IMR-90 (cell line): ENCODE measurements at regions not wholly inside any gene's neighbourhood (a gene's known extent, or its start where the extent isn't known, plus 50 kb on each side); places are given as distances from the start of the nearest gene placed in this dataset.

Experiments used
- ATAC-seq: fragments of 200-7000 bp; cut with Tn5 transposase; 2 replicates; pipeline ENCODE4 v1.9.1; 2020; ENCODE audit warnings: low read depth, mild to moderate bottlenecking, moderate library complexity
- BruUV-seq: library from RNA; stranded (reverse); fragments of 400-500 nt; replicated peaks from 2 replicates; lab custom pipeline; 2021; lab: Mats Ljungman, UMichigan
- CTCF ChIA-PET: fragments of 300-600 bp; formaldehyde crosslinking; extraction: SDS; loops from one replicate; lab custom pipeline; 2021; ENCODE audit warnings: antibody characterized with exemption; lab: Yijun Ruan, JAX
- POLR2A ChIA-PET: fragments of 300-600 bp; sonication (Branson Sonifier 250); formaldehyde crosslinking; loops from one replicate; lab custom pipeline; 2022; ENCODE audit warnings: antibody characterized with exemption; ENCODE audit not compliant: unreplicated experiment; lab: Charles Lee
- DNase-seq: peaks from one replicate; pipeline ENCODE4 v3.0.0; 2013
- H2AFZ ChIP-seq: replicated peaks from 2 replicates; pipeline ENCODE3; 2013; ENCODE audit warnings: low read length, mild to moderate bottlenecking; ENCODE audit not compliant: poor library complexity
- H2AK5ac ChIP-seq: 2 replicates; pipeline ENCODE4 v1.6.1; 2013; ENCODE audit warnings: low read depth, low read length, inconsistent platforms
- H2AK9ac ChIP-seq: replicated peaks from 2 replicates; pipeline ENCODE3; 2013; ENCODE audit warnings: mild to moderate bottlenecking, low read depth, low read length, moderate library complexity; ENCODE audit not compliant: poor library complexity
- H2BK120ac ChIP-seq: 2 replicates; pipeline ENCODE4 v1.6.1; 2013; ENCODE audit warnings: low read depth, low read length, inconsistent platforms
- H2BK15ac ChIP-seq: 3 replicates; pipeline ENCODE4 v1.6.1; 2013; ENCODE audit warnings: low read depth, low read length, inconsistent platforms
- H2BK20ac ChIP-seq: 2 replicates; pipeline ENCODE4 v1.6.1; 2013; ENCODE audit warnings: low read depth, mild to moderate bottlenecking, inconsistent platforms, low read length, moderate library complexity
- H2BK5ac ChIP-seq: 2 replicates; pipeline ENCODE4 v1.6.1; 2013; ENCODE audit warnings: mild to moderate bottlenecking, low read depth, low read length, inconsistent platforms; ENCODE audit not compliant: poor library complexity, severe bottlenecking
- H3K14ac ChIP-seq: replicated peaks from 2 replicates; pipeline ENCODE4 v1.6.1; 2013; ENCODE audit warnings: low read depth, low read length, inconsistent platforms
- H3K18ac ChIP-seq: 2 replicates; pipeline ENCODE4 v1.6.1; 2013; ENCODE audit warnings: low read depth, low read length, control low read depth
- H3K23ac ChIP-seq: 2 replicates; pipeline ENCODE4 v1.6.1; 2013; ENCODE audit warnings: low read depth, low read length, inconsistent platforms
- H3K27ac ChIP-seq: 2 replicates; pipeline ENCODE4 v1.5.1; 2013; ENCODE audit warnings: mild to moderate bottlenecking, control low read depth, low read length; ENCODE audit not compliant: insufficient read depth
- H3K27me3 ChIP-seq: 2 replicates; pipeline ENCODE4 v1.6.1; 2013; ENCODE audit warnings: low read length; ENCODE audit not compliant: control insufficient read depth, insufficient read depth
- H3K36me3 ChIP-seq: 2 replicates; pipeline ENCODE4 v1.6.1; 2013; ENCODE audit warnings: low read length, mixed read lengths; ENCODE audit not compliant: control insufficient read depth, insufficient read depth
- H3K4ac ChIP-seq: 2 replicates; pipeline ENCODE4 v1.6.1; 2013; ENCODE audit warnings: low read depth, low read length, inconsistent platforms
- H3K4me1 ChIP-seq: 2 replicates; pipeline ENCODE4 v1.6.1; 2013; ENCODE audit warnings: low read length, mixed read lengths; ENCODE audit not compliant: control insufficient read depth, insufficient read depth
- H3K4me2 ChIP-seq: 2 replicates; pipeline ENCODE4 v1.6.1; 2013; ENCODE audit warnings: low read depth, mild to moderate bottlenecking, control low read depth, low read length, moderate library complexity
- H3K4me3 ChIP-seq: 2 replicates; pipeline ENCODE4 v1.5.1; 2013; ENCODE audit warnings: low read depth, mild to moderate bottlenecking, control low read depth, low read length, moderate library complexity; ENCODE audit not compliant: insufficient read depth
- H3K56ac ChIP-seq: 2 replicates; pipeline ENCODE4 v1.6.1; 2013; ENCODE audit warnings: low read length, inconsistent platforms; ENCODE audit not compliant: insufficient read depth; ENCODE audit errors: extremely low read depth
- H3K79me1 ChIP-seq, 2 experiments: 2 replicates each; pipeline ENCODE4 v1.6.1; 2013; ENCODE audit warnings: low read length in 2 of 2, inconsistent platforms in 1 of 2, low read depth in 1 of 2
- H3K9ac ChIP-seq: 2 replicates; pipeline ENCODE4 v1.6.1; 2013; ENCODE audit warnings: low read depth, low read length, control low read depth
- H3K9me1 ChIP-seq: 2 replicates; pipeline ENCODE4 v1.6.1; 2013; ENCODE audit warnings: low read length, inconsistent platforms; ENCODE audit not compliant: insufficient read depth
- H3K9me3 ChIP-seq: 2 replicates; pipeline ENCODE4 v1.6.1; 2013; ENCODE audit warnings: low read length; ENCODE audit not compliant: control insufficient read depth, insufficient read depth
- H4K20me1 ChIP-seq: 2 replicates; pipeline ENCODE4 v1.6.1; 2013; ENCODE audit warnings: low read length, inconsistent platforms; ENCODE audit not compliant: insufficient read depth
- H4K5ac ChIP-seq: 2 replicates; pipeline ENCODE4 v1.6.1; 2013; ENCODE audit warnings: mild to moderate bottlenecking, low read depth, low read length, control low read depth
- H4K8ac ChIP-seq, 2 experiments: 2 replicates each; pipeline ENCODE4 v1.6.1; 2013; ENCODE audit warnings: low read depth in 2 of 2, low read length in 2 of 2, control low read depth in 1 of 2, inconsistent platforms in 1 of 2
- H4K91ac ChIP-seq: 2 replicates; pipeline ENCODE4 v1.6.1; 2013; ENCODE audit warnings: low read depth, low read length, inconsistent platforms; ENCODE audit not compliant: insufficient read depth
- CEBPB ChIP-seq: IDR thresholded peaks from 2 replicates; pipeline ENCODE4 v1.6.1; 2012; ENCODE audit warnings: low read depth, low read length, improper control_type of control experiment
- CHD1 ChIP-seq: IDR thresholded peaks from 2 replicates; pipeline ENCODE4 v1.6.1; 2012; ENCODE audit warnings: low read depth, low read length, improper control_type of control experiment
- CTCF ChIP-seq: conservative IDR thresholded peaks from 2 replicates; pipeline ENCODE4 v1.5.1; 2012; ENCODE audit warnings: mild to moderate bottlenecking, low read depth, low read length, improper control_type of control experiment
- ELK1 ChIP-seq: fragments of 150-350 bp; IDR thresholded peaks from 2 replicates; pipeline ENCODE4 v1.6.1; 2016; ENCODE audit warnings: low read depth, mild to moderate bottlenecking, low read length, moderate library complexity, borderline replicate concordance
- FOS ChIP-seq: fragments of 150-350 bp; IDR thresholded peaks from 2 replicates; pipeline ENCODE4 v1.6.1; 2016; ENCODE audit warnings: low read depth, low read length
- MAFK ChIP-seq: IDR thresholded peaks from 2 replicates; pipeline ENCODE4 v1.6.1; 2012; ENCODE audit warnings: low read depth, low read length, improper control_type of control experiment
- NFE2L2 ChIP-seq: fragments of 150-350 bp; IDR thresholded peaks from 2 replicates; pipeline ENCODE4 v1.6.1; 2016; ENCODE audit warnings: low read depth, mild to moderate bottlenecking, low read length
- POLR2A ChIP-seq: IDR thresholded peaks from 2 replicates; pipeline ENCODE4 v1.6.1; 2012; ENCODE audit warnings: mild to moderate bottlenecking, low read depth, low read length
- RCOR1 ChIP-seq: IDR thresholded peaks from 2 replicates; pipeline ENCODE4 v1.6.1; 2012; ENCODE audit warnings: mild to moderate bottlenecking, low read length, improper control_type of control experiment; ENCODE audit not compliant: insufficient replicate concordance
- RFX5 ChIP-seq: IDR thresholded peaks from 2 replicates; pipeline ENCODE4 v1.8.0; 2012; ENCODE audit warnings: low read depth, mild to moderate bottlenecking, low read length, moderate library complexity
- USF2 ChIP-seq: fragments of 150-350 bp; IDR thresholded peaks from 2 replicates; pipeline ENCODE4 v1.6.1; 2017; ENCODE audit warnings: mild to moderate bottlenecking, antibody characterized with exemption, low read length, low read depth
- WGBS, 2 experiments: methylation state at CpG; one replicate each; pipeline versions ENCODE4 v1.1.5 to v1.1.7; 2013; ENCODE audit warnings: missing lambda C conversion rate in 2 of 2; ENCODE audit not compliant: insufficient read length in 1 of 2; ENCODE audit errors: extremely low coverage in 2 of 2; 5-methylcytosine and 5-hydroxymethylcytosine counted together
- dilution Hi-C: fragments of 300-500 bp; cut with HindIII; formaldehyde crosslinking; loops from one replicate; pipeline ENCODE4 v1.14.3; 2018; ENCODE audit warnings: low sequenced_read_pairs; ENCODE audit not compliant: unreplicated experiment
- in situ Hi-C: fragments of 300-500 bp; cut with MboI; formaldehyde crosslinking; loops from 3 replicates; pipeline ENCODE4 v1.14.3; 2019; ENCODE audit warnings: low sequenced_read_pairs, inconsistent platforms, mixed read lengths
- intact Hi-C: fragments of 100-400 bp; cut with micrococcal nuclease; formaldehyde crosslinking; loops from 2 replicates; pipeline ENCODE4 v1.10.0; 2022

GRCh38 chr6:193773-194310, 98.4 kb upstream of the DUSP22 start:
- Histone ChIP-seq H3K27me3 (peaks cover 2% of the 10 kb centered on the region), H3K27ac (no peak overlapping the region), H3K18ac (no peak overlapping the region), H2BK15ac (no peak overlapping the region), H3K9ac (no peak overlapping the region), H3K56ac (no peak overlapping the region), H4K20me1 (no peaks in the 10 kb centered on the region), H2BK120ac (no peak overlapping the region), H2AK5ac (no peak overlapping the region), H3K36me3 (no peaks in the 10 kb centered on the region), H3K79me1 (no peaks in the 10 kb centered on the region), H3K9me1 (no peaks in the 10 kb centered on the region), H2BK20ac (no peak overlapping the region), H3K14ac (no peak overlapping the region), H3K4ac (no peak overlapping the region), H3K4me3 (no peak overlapping the region), H2AK9ac (no peak overlapping the region), H3K4me2 (no peak overlapping the region), H3K9me3 (no peaks in the 10 kb centered on the region), H2BK5ac (no peak overlapping the region), H2AFZ (no peak overlapping the region), H4K8ac (no peak overlapping the region), H4K91ac (no peak overlapping the region), H3K4me1 (no peaks in the 10 kb centered on the region), H3K23ac (no peak overlapping the region), H4K5ac (no peak overlapping the region)
- in situ Hi-C loops = no loop called here
- DNase-seq = no peak
- BruUV-seq = no TSS peak
- ChIA-PET POLR2A (no interaction called here), CTCF (no interaction called here)
- dilution Hi-C loops = no loop called here
- intact Hi-C loops = no loop called here
- TF ChIP-seq POLR2A (no peak), CEBPB (no peak), CHD1 (no peak), ELK1 (no peak), NFE2L2 (no peak), FOS (no peak), MAFK (no peak), RCOR1 (no peak), USF2 (no peak), RFX5 (no peak), CTCF (no peak)
- ATAC-seq = no peak
- 83% methylated on average over 1 of the region's 7 CpGs; no CpG with 5 or more reads in 1 of the 2 experiments for WGBS, 2 experiments
